WTC11 (cell line): ENCODE measurements at regions not wholly inside any gene's neighbourhood (a gene's known extent, or its start where the extent isn't known, plus 50 kb on each side); places are given as distances from the start of the nearest gene placed in this dataset.

Experiments used
- ATAC-seq: fragments of 200-7000 bp; cut with Tn5 transposase; 2 replicates; pipeline ENCODE4 v1.10.0; 2021; ENCODE audit warnings: mild to moderate bottlenecking, moderate library complexity
- CTCF ChIA-PET: fragments of 300-600 bp; sonication (Branson Sonifier 250); formaldehyde crosslinking; loops from one replicate; lab custom pipeline; 2021; ENCODE audit warnings: antibody characterized with exemption; lab: Charles Lee
- POLR2A ChIA-PET: fragments of 350-600 bp; sonication (Branson Sonifier 250); formaldehyde crosslinking; loops from one replicate; lab custom pipeline; 2021; ENCODE audit warnings: antibody characterized with exemption; lab: Charles Lee
- DNase-seq: peaks from one replicate; pipeline ENCODE4 v3.0.0; 2021; ENCODE audit warnings: low spot score
- H3K27ac Mint-ChIP-seq: 2 replicates; pipeline ENCODE4 v1.8.0; 2021; ENCODE audit warnings: mixed read lengths
- H3K27me3 Mint-ChIP-seq: 2 replicates; pipeline ENCODE4 v1.8.0; 2021; ENCODE audit warnings: low read depth, mild to moderate bottlenecking, moderate library complexity, mixed read lengths
- H3K36me3 Mint-ChIP-seq: 2 replicates; pipeline ENCODE4 v1.8.0; 2021; ENCODE audit warnings: mixed read lengths
- H3K4me1 Mint-ChIP-seq: 2 replicates; pipeline ENCODE4 v1.8.0; 2022; ENCODE audit warnings: mixed read lengths
- H3K4me3 Mint-ChIP-seq: 2 replicates; pipeline ENCODE4 v1.8.0; 2021; ENCODE audit warnings: mild to moderate bottlenecking, moderate library complexity, mixed read lengths
- H3K9me3 Mint-ChIP-seq: 2 replicates; pipeline ENCODE4 v1.8.0; 2021; ENCODE audit warnings: mixed read lengths
- ARID4B ChIP-seq: sonication (generic); formaldehyde crosslinking; IDR thresholded peaks from 2 replicates; pipeline ENCODE4 v1.8.0; 2023; ENCODE audit warnings: missing genetic modification reagents, mild to moderate bottlenecking, borderline replicate concordance
- ATF1 ChIP-seq: sonication (generic); formaldehyde crosslinking; IDR thresholded peaks from 2 replicates; pipeline ENCODE4 v1.8.1; 2023; ENCODE audit warnings: mild to moderate bottlenecking, moderate library complexity, missing genetic modification reagents
- CBFB ChIP-seq: sonication (generic); formaldehyde crosslinking; IDR thresholded peaks from 2 replicates; pipeline ENCODE4 v1.8.1; 2022; ENCODE audit warnings: mild to moderate bottlenecking, low read depth, missing genetic modification reagents
- E2F4 ChIP-seq: sonication (generic); formaldehyde crosslinking; IDR thresholded peaks from 2 replicates; pipeline ENCODE4 v1.8.1; 2022; ENCODE audit warnings: low read depth, mild to moderate bottlenecking, moderate library complexity, missing genetic modification reagents, borderline replicate concordance
- ETV6 ChIP-seq: sonication (generic); formaldehyde crosslinking; IDR thresholded peaks from 2 replicates; pipeline ENCODE4 v1.8.1; 2022; ENCODE audit warnings: mild to moderate bottlenecking, missing genetic modification reagents
- FOXK1 ChIP-seq: sonication (generic); formaldehyde crosslinking; IDR thresholded peaks from 2 replicates; pipeline ENCODE4 v1.8.0; 2022; ENCODE audit warnings: mild to moderate bottlenecking, moderate library complexity, missing genetic modification reagents
- GRHL2 ChIP-seq: fragments of 250-450 bp; sonication (Bioruptor Pico); IDR thresholded peaks from 2 replicates; pipeline ENCODE4 v1.8.0; 2022; ENCODE audit warnings: mild to moderate bottlenecking, moderate library complexity; ENCODE audit not compliant: insufficient replicate concordance, severe bottlenecking
- HMGXB4 ChIP-seq: sonication (generic); formaldehyde crosslinking; IDR thresholded peaks from 2 replicates; pipeline ENCODE4 v1.8.1; 2023; ENCODE audit warnings: mild to moderate bottlenecking, moderate library complexity, missing genetic modification reagents
- IRF1 ChIP-seq: sonication (generic); formaldehyde crosslinking; IDR thresholded peaks from 2 replicates; pipeline ENCODE4 v1.8.0; 2023; ENCODE audit warnings: missing genetic modification reagents
- JUN ChIP-seq: sonication (generic); formaldehyde crosslinking; IDR thresholded peaks from 2 replicates; pipeline ENCODE4 v1.8.0; 2023; ENCODE audit warnings: mild to moderate bottlenecking, missing genetic modification reagents
- NR2C2 ChIP-seq: sonication (generic); formaldehyde crosslinking; IDR thresholded peaks from 2 replicates; pipeline ENCODE4 v1.8.0; 2022; ENCODE audit warnings: mild to moderate bottlenecking, missing genetic modification reagents
- PRRX2 ChIP-seq: fragments of 250-450 bp; sonication (Bioruptor Pico); IDR thresholded peaks from 2 replicates; pipeline ENCODE4 v1.8.0; 2021; ENCODE audit warnings: mild to moderate bottlenecking
- RORB ChIP-seq: fragments of 250-450 bp; sonication (Bioruptor Pico); IDR thresholded peaks from 2 replicates; pipeline ENCODE4 v1.9.0; 2021; ENCODE audit warnings: mild to moderate bottlenecking
- ZNF121 ChIP-seq: sonication (generic); formaldehyde crosslinking; IDR thresholded peaks from 2 replicates; pipeline ENCODE4 v1.8.0; 2023; ENCODE audit warnings: missing genetic modification reagents
- ZNF219 ChIP-seq: sonication (generic); formaldehyde crosslinking; IDR thresholded peaks from 2 replicates; pipeline ENCODE4 v1.8.0; 2023; ENCODE audit warnings: missing genetic modification reagents, mild to moderate bottlenecking, borderline replicate concordance
- ZNF263 ChIP-seq: sonication (generic); formaldehyde crosslinking; IDR thresholded peaks from 2 replicates; pipeline ENCODE4 v1.8.1; 2022; ENCODE audit warnings: low read depth, mild to moderate bottlenecking, moderate library complexity, missing genetic modification reagents
- ZNF416 ChIP-seq: fragments of 250-450 bp; sonication (Bioruptor Pico); IDR thresholded peaks from 2 replicates; pipeline ENCODE4 v1.9.0; 2021; ENCODE audit warnings: mild to moderate bottlenecking, inconsistent platforms
- ZNF671 ChIP-seq: fragments of 250-450 bp; sonication (Bioruptor Pico); IDR thresholded peaks from 2 replicates; pipeline ENCODE4 v1.8.0; 2021; ENCODE audit warnings: mild to moderate bottlenecking
- ZSCAN18 ChIP-seq: fragments of 250-450 bp; sonication (Bioruptor Pico); IDR thresholded peaks from 2 replicates; pipeline ENCODE4 v2.1.2; 2022; ENCODE audit warnings: mild to moderate bottlenecking, moderate library complexity
- TF ChIP-seq, protein P1 (sequence below): sonication (generic); formaldehyde crosslinking; IDR thresholded peaks from 2 replicates; pipeline ENCODE4 v1.8.0; 2022; ENCODE audit warnings: mild to moderate bottlenecking, missing genetic modification reagents
- TF ChIP-seq, protein P2 (sequence below): sonication (generic); formaldehyde crosslinking; IDR thresholded peaks from 2 replicates; pipeline ENCODE4 v1.8.1; 2023; ENCODE audit warnings: mild to moderate bottlenecking, missing genetic modification reagents, moderate library complexity
- TF ChIP-seq, protein P3 (sequence below): sonication (generic); formaldehyde crosslinking; IDR thresholded peaks from 2 replicates; pipeline ENCODE4 v1.8.0; 2023; ENCODE audit warnings: mild to moderate bottlenecking, missing genetic modification reagents

DNA sequence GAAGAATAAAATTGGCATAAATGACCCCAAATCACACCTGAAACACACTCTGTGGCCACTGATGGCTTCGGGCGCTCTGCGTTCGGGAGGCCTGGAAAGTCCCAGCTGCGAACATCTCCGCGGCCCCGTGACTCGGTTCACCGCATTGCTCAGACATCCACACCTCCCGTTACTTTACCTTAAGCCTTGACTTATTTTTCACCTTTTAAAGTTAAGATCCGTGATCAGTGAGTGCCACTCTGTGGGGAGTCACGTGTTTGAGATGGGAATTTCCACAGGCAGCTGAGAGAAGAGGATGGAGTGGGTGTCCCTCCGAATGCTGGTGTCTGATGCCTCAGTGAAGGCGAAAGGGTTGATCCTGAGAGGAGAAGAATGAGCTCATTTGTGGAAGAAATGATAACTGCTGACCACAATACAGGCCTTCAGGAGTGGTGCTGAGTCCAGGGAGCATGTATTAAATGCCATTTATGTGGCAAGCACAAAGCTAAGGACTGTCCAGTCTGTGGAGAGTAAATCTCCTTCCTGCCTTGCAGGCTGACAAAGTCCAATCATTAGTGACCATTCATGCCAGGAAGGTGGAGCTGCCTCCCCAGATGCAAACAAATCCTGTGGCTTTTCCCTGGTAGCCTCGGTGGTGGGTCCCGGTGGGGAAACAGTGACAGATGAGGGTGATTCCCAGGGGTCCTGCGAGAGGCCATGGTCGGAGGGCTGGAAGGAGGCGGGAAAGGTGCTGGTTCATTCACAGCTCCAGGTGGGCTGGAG, 168.8 kb downstream of the RTP5 start (continued):
- TF ChIP-seq ATF1 (no peak), PRRX2 (no peak), ARID4B (CRISPR knock-in tag) (no peak)
- TF ChIP-seq, protein P1, sequence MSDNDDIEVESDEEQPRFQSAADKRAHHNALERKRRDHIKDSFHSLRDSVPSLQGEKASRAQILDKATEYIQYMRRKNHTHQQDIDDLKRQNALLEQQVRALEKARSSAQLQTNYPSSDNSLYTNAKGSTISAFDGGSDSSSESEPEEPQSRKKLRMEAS, result no peak

DNA sequence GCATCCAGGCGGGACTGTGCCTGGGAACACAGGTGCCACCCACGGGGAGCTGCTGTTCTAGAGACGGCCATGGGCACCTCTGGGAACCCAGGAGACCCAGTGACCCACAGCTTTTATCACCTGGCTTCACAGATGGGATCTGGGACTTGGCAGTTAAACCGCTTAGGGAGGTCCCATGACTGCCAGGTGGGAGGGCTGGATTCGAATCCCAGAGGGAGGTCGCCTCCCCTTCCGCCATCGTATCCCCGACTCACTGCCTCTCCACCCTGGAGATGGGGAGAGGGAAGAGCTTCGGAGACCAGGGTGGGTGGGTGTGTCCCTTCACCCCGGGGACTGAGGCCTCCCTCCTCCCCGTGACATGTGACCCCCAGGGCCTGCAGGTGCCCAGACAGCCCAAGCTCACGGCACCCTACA, 169.4 kb downstream of the RTP5 start:
- Mint-ChIP-seq H3K27ac (no peak overlapping the region), H3K4me1 (no peaks in the 10 kb centered on the region), H3K9me3 (no peaks in the 10 kb centered on the region), H3K36me3 (no peaks in the 10 kb centered on the region), H3K4me3 (no peak overlapping the region), H3K27me3 (peaks cover 98% of the 10 kb centered on the region)
- no peak for DNase-seq
- no peak for TF ChIP-seq ZSCAN18 (CRISPR knock-in tag)
- no peak for TF ChIP-seq GRHL2 (CRISPR knock-in tag)
- TF ChIP-seq ZNF219 (CRISPR knock-in tag), result no peak
- no peak for TF ChIP-seq ZNF121 (CRISPR knock-in tag)
- no peak for TF ChIP-seq JUN
- TF ChIP-seq FOXK1 (CRISPR knock-in tag), result no peak
- TF ChIP-seq, protein P2, sequence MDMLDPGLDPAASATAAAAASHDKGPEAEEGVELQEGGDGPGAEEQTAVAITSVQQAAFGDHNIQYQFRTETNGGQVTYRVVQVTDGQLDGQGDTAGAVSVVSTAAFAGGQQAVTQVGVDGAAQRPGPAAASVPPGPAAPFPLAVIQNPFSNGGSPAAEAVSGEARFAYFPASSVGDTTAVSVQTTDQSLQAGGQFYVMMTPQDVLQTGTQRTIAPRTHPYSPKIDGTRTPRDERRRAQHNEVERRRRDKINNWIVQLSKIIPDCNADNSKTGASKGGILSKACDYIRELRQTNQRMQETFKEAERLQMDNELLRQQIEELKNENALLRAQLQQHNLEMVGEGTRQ (CRISPR knock-in tag), result no peak
- TF ChIP-seq RORB, result no peak
- TF ChIP-seq ZNF263 (CRISPR knock-in tag), result no peak
- no peak for TF ChIP-seq ATF1
- no peak for TF ChIP-seq CBFB (CRISPR knock-in tag)
- no peak for TF ChIP-seq IRF1 (CRISPR knock-in tag)
- TF ChIP-seq, protein P3, sequence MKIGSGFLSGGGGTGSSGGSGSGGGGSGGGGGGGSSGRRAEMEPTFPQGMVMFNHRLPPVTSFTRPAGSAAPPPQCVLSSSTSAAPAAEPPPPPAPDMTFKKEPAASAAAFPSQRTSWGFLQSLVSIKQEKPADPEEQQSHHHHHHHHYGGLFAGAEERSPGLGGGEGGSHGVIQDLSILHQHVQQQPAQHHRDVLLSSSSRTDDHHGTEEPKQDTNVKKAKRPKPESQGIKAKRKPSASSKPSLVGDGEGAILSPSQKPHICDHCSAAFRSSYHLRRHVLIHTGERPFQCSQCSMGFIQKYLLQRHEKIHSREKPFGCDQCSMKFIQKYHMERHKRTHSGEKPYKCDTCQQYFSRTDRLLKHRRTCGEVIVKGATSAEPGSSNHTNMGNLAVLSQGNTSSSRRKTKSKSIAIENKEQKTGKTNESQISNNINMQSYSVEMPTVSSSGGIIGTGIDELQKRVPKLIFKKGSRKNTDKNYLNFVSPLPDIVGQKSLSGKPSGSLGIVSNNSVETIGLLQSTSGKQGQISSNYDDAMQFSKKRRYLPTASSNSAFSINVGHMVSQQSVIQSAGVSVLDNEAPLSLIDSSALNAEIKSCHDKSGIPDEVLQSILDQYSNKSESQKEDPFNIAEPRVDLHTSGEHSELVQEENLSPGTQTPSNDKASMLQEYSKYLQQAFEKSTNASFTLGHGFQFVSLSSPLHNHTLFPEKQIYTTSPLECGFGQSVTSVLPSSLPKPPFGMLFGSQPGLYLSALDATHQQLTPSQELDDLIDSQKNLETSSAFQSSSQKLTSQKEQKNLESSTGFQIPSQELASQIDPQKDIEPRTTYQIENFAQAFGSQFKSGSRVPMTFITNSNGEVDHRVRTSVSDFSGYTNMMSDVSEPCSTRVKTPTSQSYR (CRISPR knock-in tag), result no peak
- no peak for TF ChIP-seq NR2C2 (CRISPR knock-in tag)
- TF ChIP-seq E2F4 (CRISPR knock-in tag), result no peak
- TF ChIP-seq HMGXB4 (CRISPR knock-in tag), result no peak
- no peak for TF ChIP-seq ZNF416 (CRISPR knock-in tag)
- no peak for TF ChIP-seq ETV6 (CRISPR knock-in tag)
- TF ChIP-seq, protein P1, result no peak
- TF ChIP-seq ZNF671 (CRISPR knock-in tag), result no peak
- no peak for ATAC-seq
- CTCF ChIA-PET, result interaction anchor here (2.8 kb wide), 1 partner anchor 88 kb away, joined by 9 read pairs; no protein-coding TSS in a partner anchor
- POLR2A ChIA-PET, result no interaction called here
